DND-41 (cell line): ENCODE measurements at regions not wholly inside any gene's neighbourhood (a gene's known extent, or its start where the extent isn't known, plus 50 kb on each side); places are given as distances from the start of the nearest gene placed in this dataset.

Source experiments
- CTCF ChIP-seq: IDR thresholded peaks from 2 replicates; pipeline ENCODE4 v1.5.1; 2012; ENCODE audit warnings: borderline replicate concordance, low read length, moderate library complexity, mild to moderate bottlenecking; ENCODE audit not compliant: poor library complexity, severe bottlenecking; ENCODE audit errors: extremely low read depth
- EZH2 ChIP-seq: IDR thresholded peaks from 3 replicates; pipeline ENCODE4 v1.6.1; 2012; ENCODE audit warnings: borderline replicate concordance, low read depth, mild to moderate bottlenecking, moderate library complexity, low read length, inconsistent platforms; ENCODE audit not compliant: severe bottlenecking

- no peak for TF ChIP-seq CTCF
- no peak for TF ChIP-seq EZH2
These were observed 424.7 kb downstream of the KCTD12 start for GRCh38 chr13:76461484-76461883.
